OCI-LY7 (cell line): ENCODE measurements at regions not wholly inside any gene's neighbourhood (a gene's known extent, or its start where the extent isn't known, plus 50 kb on each side); places are given as distances from the start of the nearest gene placed in this dataset.

Experiments
- BruUV-seq: library from RNA; stranded (reverse); fragments of 400-500 nt; replicated peaks from 2 replicates; lab custom pipeline; 2021; lab: Mats Ljungman, UMichigan
- CTCF ChIA-PET: fragments of 300-600 bp; sonication (Branson Sonifier 250); formaldehyde crosslinking; loops from one replicate; lab custom pipeline; 2022; ENCODE audit warnings: antibody characterized with exemption; ENCODE audit not compliant: unreplicated experiment; lab: Charles Lee
- POLR2A ChIA-PET: fragments of 300-600 bp; sonication (Branson Sonifier 250); formaldehyde crosslinking; loops from one replicate; lab custom pipeline; 2022; ENCODE audit warnings: antibody characterized with exemption; lab: Charles Lee
- DNase-seq: peaks from one replicate; pipeline ENCODE4 v3.0.0-alpha.2; 2015; ENCODE audit warnings: low spot score
- H2AFZ ChIP-seq: fragments of 200-600 bp; sonication (generic), shearing (Covaris generic); 2 replicates; pipeline ENCODE4 v1.6.1; 2014; ENCODE audit warnings: mild to moderate bottlenecking, antibody characterized with exemption, low read length, moderate library complexity
- H3K27ac ChIP-seq: fragments of 200-600 bp; sonication (generic); 2 replicates; pipeline ENCODE4 v1.5.1; 2014; ENCODE audit warnings: mixed run types, low read depth, mild to moderate bottlenecking, moderate library complexity, low read length, inconsistent platforms; ENCODE audit not compliant: poor library complexity, severe bottlenecking
- H3K36me3 ChIP-seq: fragments of 200-600 bp; sonication (generic); 2 replicates; pipeline ENCODE4 v1.6.1; 2014; ENCODE audit warnings: mild to moderate bottlenecking, antibody characterized with exemption, low read length, moderate library complexity, mixed read lengths; ENCODE audit not compliant: insufficient read depth
- H3K4me1 ChIP-seq: fragments of 200-600 bp; sonication (generic); 2 replicates; pipeline ENCODE4 v1.5.1; 2014; ENCODE audit warnings: mild to moderate bottlenecking, low read length; ENCODE audit not compliant: insufficient read depth, poor library complexity, severe bottlenecking
- H3K4me2 ChIP-seq: fragments of 200-600 bp; sonication (generic); 2 replicates; pipeline ENCODE4 v1.6.1; 2014; ENCODE audit warnings: mild to moderate bottlenecking, low read length
- H3K4me3 ChIP-seq: fragments of 200-600 bp; sonication (generic); 2 replicates; pipeline ENCODE4 v1.5.1; 2014; ENCODE audit warnings: mild to moderate bottlenecking, low read depth, low read length; ENCODE audit not compliant: poor library complexity, severe bottlenecking
- H3K79me2 ChIP-seq: fragments of 200-600 bp; sonication (generic); 2 replicates; pipeline ENCODE4 v1.6.1; 2016; ENCODE audit warnings: low read depth, mild to moderate bottlenecking, low read length, moderate library complexity, mixed read lengths; ENCODE audit not compliant: insufficient read depth
- H3K9me2 ChIP-seq: fragments of 200-600 bp; sonication (generic); 2 replicates; pipeline ENCODE4 v1.6.1; 2016; ENCODE audit warnings: mild to moderate bottlenecking, low read length, mixed read lengths; ENCODE audit not compliant: insufficient read depth
- H3K9me3 ChIP-seq: fragments of 200-600 bp; sonication (generic); 2 replicates; pipeline ENCODE4 v1.6.1; 2014; ENCODE audit warnings: mild to moderate bottlenecking, mixed run types, low read length, mixed read lengths
- H4K20me1 ChIP-seq: fragments of 200-600 bp; sonication (generic); 2 replicates; pipeline ENCODE4 v1.6.1; 2014; ENCODE audit warnings: mild to moderate bottlenecking, antibody characterized with exemption, low read length, moderate library complexity, mixed read lengths; ENCODE audit not compliant: insufficient read depth
- EZH2phosphoT487 ChIP-seq: fragments of 200-600 bp; sonication (generic); IDR thresholded peaks from 2 replicates; pipeline ENCODE4 v1.6.1; 2018; ENCODE audit warnings: low read depth, borderline replicate concordance, mild to moderate bottlenecking, mixed run types, antibody characterized with exemption, low read length, moderate library complexity, mixed read lengths
- intact Hi-C: fragments of 100-400 bp; cut with micrococcal nuclease; formaldehyde crosslinking; loops from one replicate; pipeline ENCODE4 v1.10.0; 2022; ENCODE audit not compliant: unreplicated experiment
- TF ChIP-seq, protein P1 (sequence below): fragments of 200-600 bp; sonication (generic); conservative IDR thresholded peaks from 2 replicates; pipeline ENCODE4 v1.5.1; 2014; ENCODE audit warnings: mild to moderate bottlenecking, antibody characterized with exemption, low read length, moderate library complexity, mixed read lengths

DNA sequence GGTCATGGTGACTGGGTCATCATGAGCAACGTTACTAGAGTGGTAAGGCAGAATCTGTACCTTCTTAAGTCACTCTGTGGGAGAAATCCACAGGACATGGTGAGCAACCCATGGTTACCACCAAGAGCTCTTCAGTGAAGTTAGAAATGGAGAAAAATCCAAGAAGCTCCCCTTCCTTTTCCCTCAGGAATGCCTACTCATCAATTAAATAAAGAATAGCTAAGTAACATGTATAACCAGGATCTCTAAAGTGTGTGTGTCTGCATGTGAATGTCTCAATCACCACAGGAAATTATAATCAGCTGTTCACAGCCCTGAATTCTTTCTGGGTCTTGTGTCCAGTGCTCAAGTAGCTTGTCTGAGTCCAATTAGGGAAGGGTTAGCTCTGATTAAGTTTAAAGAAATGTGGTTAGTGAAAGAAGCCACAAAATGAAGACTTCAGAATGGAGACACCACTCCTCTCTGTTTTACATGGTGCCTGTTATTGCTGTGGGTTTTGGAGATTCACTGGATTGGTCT lies 73.2 kb downstream of the SEM1 start:
- no peak overlapping the region for H3K27ac ChIP-seq
- TF ChIP-seq, protein P1, sequence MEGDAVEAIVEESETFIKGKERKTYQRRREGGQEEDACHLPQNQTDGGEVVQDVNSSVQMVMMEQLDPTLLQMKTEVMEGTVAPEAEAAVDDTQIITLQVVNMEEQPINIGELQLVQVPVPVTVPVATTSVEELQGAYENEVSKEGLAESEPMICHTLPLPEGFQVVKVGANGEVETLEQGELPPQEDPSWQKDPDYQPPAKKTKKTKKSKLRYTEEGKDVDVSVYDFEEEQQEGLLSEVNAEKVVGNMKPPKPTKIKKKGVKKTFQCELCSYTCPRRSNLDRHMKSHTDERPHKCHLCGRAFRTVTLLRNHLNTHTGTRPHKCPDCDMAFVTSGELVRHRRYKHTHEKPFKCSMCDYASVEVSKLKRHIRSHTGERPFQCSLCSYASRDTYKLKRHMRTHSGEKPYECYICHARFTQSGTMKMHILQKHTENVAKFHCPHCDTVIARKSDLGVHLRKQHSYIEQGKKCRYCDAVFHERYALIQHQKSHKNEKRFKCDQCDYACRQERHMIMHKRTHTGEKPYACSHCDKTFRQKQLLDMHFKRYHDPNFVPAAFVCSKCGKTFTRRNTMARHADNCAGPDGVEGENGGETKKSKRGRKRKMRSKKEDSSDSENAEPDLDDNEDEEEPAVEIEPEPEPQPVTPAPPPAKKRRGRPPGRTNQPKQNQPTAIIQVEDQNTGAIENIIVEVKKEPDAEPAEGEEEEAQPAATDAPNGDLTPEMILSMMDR: no peak
- no peak for TF ChIP-seq EZH2phosphoT487
- no peaks in the 10 kb centered on the region for H4K20me1 ChIP-seq
- H2AFZ ChIP-seq: no peak overlapping the region
- no peaks in the 10 kb centered on the region for H3K9me3 ChIP-seq
- ChIA-PET CTCF (no interaction called here), POLR2A (no interaction called here)
- no peak overlapping the region for H3K4me2 ChIP-seq
- DNase-seq: no peak
- H3K36me3 ChIP-seq: no peaks in the 10 kb centered on the region
- intact Hi-C loops: no loop called here
- H3K9me2 ChIP-seq: no peaks in the 10 kb centered on the region
- no peaks in the 10 kb centered on the region for H3K79me2 ChIP-seq
- H3K4me3 ChIP-seq: no peak overlapping the region
- no peaks in the 10 kb centered on the region for H3K4me1 ChIP-seq
- no TSS peak for BruUV-seq

DNA sequence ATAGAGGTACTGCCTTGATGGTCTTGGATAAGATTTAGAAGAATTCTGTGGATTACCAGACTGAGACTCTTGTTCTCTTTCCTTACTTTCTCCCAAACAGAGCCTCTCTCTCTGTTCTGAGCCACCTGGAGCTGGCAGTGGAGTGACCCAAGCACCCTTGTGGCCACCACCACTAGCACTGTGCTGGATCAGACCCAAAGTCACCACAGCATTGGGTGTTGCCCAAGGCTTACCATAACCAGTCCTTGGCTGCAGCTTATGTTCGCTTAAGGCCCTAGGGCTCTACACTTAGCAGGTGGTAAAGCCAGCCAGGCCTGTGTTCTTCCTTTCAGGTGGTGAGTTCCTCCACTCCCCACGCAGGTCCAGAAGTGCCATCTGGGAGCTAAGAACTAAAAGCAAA lies 79.8 kb downstream of the SEM1 start:
- Histone ChIP-seq H3K4me2 (no peak overlapping the region), H3K79me2 (no peaks in the 10 kb centered on the region), H3K27ac (no peak overlapping the region), H4K20me1 (no peaks in the 10 kb centered on the region), H3K9me3 (no peaks in the 10 kb centered on the region), H2AFZ (no peak overlapping the region), H3K9me2 (no peaks in the 10 kb centered on the region), H3K4me3 (no peak overlapping the region), H3K36me3 (no peaks in the 10 kb centered on the region), H3K4me1 (no peaks in the 10 kb centered on the region)
- no TSS peak for BruUV-seq
- POLR2A ChIA-PET: interaction anchor here (0.5 to 0.6 kb wide), 2 partner anchors 973 to 986 kb away, joined by 3 read pairs; no protein-coding TSS in a partner anchor
- intact Hi-C loops: no loop called here
- DNase-seq: no peak
- TF ChIP-seq EZH2phosphoT487: no peak
- TF ChIP-seq, protein P1: no peak
- CTCF ChIA-PET: no interaction called here

DNA sequence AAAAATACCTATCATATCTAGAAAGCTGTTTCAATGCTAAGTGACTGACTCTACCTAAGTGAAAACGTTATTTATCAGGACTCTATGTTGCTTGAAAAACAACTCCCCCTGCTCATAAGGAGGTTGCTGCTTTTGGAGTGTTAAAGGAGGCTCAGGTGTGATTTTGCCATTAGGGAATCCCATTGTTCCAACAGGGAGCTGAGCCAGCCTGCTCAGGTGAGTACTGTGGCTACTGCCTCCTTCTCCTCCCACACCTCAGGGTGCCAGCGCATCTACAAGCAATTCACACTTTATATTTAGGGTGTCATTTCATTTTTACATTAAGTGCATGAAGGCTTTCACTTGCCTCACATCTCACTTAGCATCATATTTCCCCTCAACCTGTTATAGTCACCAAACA lies 84.7 kb downstream of the SEM1 start:
- Histone ChIP-seq H4K20me1 (no peaks in the 10 kb centered on the region), H3K79me2 (no peaks in the 10 kb centered on the region), H3K4me2 (no peak overlapping the region), H2AFZ (no peak overlapping the region), H3K9me2 (no peaks in the 10 kb centered on the region), H3K36me3 (no peaks in the 10 kb centered on the region), H3K4me1 (no peaks in the 10 kb centered on the region), H3K4me3 (no peak overlapping the region), H3K27ac (no peak overlapping the region), H3K9me3 (no peaks in the 10 kb centered on the region)
- CTCF ChIA-PET: no interaction called here
- TF ChIP-seq EZH2phosphoT487: no peak
- TF ChIP-seq, protein P1: no peak
- intact Hi-C loops: no loop called here
- POLR2A ChIA-PET: interaction anchor here (0.6 kb wide), 1 partner anchor 710 kb away, joined by 3 read pairs; no protein-coding TSS in a partner anchor
- no TSS peak for BruUV-seq
- no peak for DNase-seq
